SHP77 treated with DMSO at 0.1 percent for 48 hours (cell line): ENCODE measurements at regions not wholly inside any gene's neighbourhood (a gene's known extent, or its start where the extent isn't known, plus 50 kb on each side); places are given as distances from the start of the nearest gene placed in this dataset.
"Not testable (repeated sequence)": the region's sequence is repeated elsewhere in the genome, so short reads cannot be mapped to it uniquely, and the experiment has no call there.

Experiments used
- DNase-seq: peaks from one replicate; lab custom pipeline; 2025; lab: John Stamatoyannopoulos, UW

DNA sequence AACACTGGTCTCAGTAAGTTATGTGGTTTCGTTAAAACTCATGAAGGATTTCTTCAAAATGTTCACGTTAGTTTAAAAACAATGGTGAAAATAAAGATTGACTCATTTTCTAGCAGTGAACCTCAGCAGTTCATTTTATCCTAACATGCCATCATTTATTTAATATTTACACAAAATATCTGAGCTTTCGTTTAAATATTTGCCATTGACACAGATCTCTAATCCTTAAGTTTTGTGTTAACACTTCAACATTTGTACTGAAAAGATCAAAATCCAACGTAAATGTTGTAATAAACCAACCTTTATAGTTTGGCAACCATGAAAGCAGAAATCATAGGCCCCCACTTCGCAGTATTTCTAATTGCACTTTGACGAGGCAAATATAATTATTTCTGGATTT, 1129.5 kb downstream of the PLA2G4A start:
- DNase-seq, result no peak

DNA sequence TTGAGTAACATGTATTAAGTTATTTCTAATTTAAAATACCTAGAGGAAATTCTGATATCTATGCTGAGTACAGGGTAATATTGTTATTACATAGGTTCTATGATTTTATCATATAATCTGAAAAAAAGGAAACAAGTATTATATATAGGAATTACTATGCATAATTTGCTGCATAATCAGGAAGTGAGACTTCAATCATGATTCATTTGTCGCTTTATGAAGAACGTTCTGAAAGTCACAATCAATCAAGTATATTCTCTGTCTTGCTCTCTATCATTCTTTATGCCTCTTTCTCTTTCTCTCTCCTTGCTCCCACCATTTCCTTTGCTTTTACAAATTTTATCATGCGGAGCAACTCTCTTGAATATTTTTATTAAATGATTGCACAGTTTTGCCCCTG, 1130.3 kb downstream of the PLA2G4A start:
- DNase-seq, result no peak

- no peak for DNase-seq
Measured at GRCh38 chr1:187960125-187960638, 1131.4 kb downstream of the PLA2G4A start.

- no peak for DNase-seq
Measured at GRCh38 chr1:187961895-187962294, 1133.1 kb downstream of the PLA2G4A start.

DNA sequence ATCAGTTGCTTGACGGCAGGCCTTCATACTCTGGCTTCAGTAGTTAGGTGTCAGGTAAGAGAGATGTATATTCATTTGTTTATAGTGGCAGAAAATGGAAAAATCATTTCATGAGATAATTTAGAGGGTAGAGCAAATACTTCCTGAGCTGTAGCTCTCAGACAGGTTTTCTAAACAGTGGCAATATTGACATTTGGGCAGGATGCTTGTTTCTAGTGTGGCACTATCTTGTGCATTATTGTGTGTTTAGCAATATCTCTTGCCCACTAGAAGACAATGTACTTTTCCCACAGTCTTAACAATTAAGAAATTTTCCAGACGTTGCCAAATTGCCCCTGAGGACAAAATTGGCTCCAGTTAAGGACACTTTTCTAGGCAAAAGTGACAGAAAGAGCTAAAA, 1143.1 kb downstream of the PLA2G4A start:
- no peak for DNase-seq

GRCh38 chr1:187977298-187977697, 1148.5 kb downstream of the PLA2G4A start:
- no peak for DNase-seq

DNA sequence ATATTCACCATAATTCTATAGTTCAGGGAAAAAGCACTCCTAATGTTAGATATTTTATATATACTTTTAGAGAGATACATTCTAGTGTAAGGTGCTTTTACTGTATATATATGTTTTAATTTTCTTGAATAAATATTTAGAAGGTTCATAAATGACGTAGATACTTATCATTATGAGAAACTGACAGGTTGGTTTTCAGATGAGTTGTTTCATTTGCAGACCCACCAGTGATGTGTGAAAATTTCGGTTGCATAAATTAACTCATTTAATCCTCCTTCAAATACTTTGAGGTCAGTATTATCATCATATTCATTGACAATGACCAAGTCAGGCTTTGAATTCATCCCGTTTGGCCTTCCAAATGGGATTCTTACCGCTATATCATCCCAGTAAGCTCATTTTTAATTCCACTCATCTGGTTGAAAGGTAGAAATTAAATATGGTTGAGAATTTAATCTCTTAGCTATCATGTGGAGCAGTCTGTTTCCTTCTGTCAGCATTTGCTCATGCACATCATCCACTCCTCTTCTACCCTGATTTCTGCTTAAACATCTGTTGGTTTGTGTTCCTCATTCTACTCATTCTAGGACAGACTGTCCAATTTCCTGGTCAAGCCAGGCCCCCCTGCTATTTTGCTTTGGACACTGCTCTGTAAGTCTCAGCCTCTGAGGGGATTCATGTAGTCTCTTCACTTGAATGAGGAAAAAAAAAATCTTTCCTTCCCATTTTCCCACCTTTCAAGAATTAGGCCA, 1156.6 kb downstream of the PLA2G4A start:
- DNase-seq, result no peak

DNA sequence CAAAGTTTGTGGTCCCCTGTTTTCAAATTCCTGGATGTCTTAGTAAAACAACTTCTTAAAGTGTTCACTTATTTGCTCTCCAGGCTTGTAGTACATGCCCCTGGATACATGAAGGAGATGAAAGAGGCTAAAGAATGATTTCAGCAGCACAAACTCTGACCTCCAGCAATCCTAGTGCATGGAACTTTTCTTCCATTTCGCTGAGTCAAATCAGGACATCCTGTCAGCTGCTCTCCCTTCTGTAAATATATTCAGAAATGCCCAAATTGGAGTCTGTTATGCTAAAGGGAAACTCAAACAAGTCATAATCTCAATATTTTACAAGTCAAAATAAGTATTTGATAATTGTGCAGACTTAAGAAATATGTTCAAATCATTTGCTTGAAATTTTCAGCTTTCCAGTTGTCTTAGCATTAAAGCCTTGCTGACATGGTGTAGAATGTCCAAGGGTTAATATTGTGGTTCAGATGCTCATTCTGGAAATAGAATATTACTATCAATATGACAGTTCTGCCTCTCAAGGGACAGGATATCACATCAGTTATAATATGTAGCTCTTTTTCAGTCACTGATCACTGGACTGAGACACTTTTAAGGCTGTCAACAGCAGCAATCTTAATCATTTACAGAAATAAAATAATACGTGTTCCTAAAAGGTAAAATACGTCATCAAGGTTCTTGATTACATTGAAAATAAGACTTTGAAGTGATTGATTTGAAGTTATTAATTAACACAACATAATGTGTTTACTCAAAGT, 1157.3 kb downstream of the PLA2G4A start:
- DNase-seq, result no peak

DNA sequence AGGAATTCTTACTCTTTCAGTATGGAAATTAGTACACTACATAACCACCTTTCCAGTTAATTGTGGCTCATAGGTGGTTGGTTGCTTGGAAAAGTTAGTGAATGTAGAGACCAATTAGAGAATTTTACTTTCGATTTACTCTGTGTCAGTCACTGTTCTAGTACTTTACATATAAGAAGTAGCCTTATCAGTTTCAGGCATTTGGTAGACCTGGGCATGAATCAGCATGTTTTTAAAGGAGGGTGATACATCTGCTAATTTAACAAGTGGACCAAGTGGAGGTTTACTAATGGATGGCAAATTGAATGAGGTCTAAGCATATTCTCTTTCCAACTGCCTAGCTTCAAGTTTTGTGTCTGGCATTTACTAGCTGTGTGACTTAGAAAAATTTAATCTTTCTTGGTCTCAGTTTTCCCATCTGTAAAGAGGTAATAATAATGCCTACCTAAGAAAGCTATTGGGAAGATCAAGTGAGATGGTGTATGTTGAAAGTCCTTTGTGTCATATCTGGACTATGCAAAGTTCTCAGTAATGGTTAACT, 1158.6 kb downstream of the PLA2G4A start:
- no peak for DNase-seq

GRCh38 chr1:187991944-187992343, 1163.2 kb downstream of the PLA2G4A start:
- no peak for DNase-seq

GRCh38 chr1:187996780-187997179, 1168.0 kb downstream of the PLA2G4A start:
- DNase-seq, result no peak

DNA sequence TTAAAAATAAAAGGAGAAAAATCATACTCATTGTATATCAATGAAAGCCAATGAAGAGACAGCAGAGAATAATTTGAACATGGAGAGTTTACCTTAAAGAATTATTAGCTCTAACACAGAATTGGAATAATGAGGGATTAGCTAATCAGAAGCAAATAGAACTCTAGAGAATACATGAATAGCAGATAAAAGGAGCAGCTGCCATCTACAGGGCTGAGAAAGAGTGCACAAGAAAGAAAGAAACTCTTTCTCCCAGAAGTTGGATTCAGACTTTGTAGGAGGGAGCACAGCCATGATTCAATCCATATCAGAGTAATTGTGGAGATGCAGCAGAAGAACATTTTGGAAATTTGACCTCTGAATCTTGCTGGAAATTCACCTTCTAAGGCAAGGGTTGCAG, 1171.2 kb downstream of the PLA2G4A start:
- no peak for DNase-seq

GRCh38 chr1:188003687-188004086, 1174.9 kb downstream of the PLA2G4A start:
- DNase-seq, result not testable (repeated sequence)

- no peak for DNase-seq
Measured at GRCh38 chr1:188004849-188005248, 1176.1 kb downstream of the PLA2G4A start.

GRCh38 chr1:188006354-188006753, 1177.6 kb downstream of the PLA2G4A start:
- no peak for DNase-seq

- DNase-seq, result not testable (repeated sequence)
Measured at GRCh38 chr1:188013222-188013849, 1184.6 kb downstream of the PLA2G4A start.

GRCh38 chr1:188017921-188018320, 1189.2 kb downstream of the PLA2G4A start:
- no peak for DNase-seq

- DNase-seq, result no peak
Measured at GRCh38 chr1:188022661-188023060, 1193.9 kb downstream of the PLA2G4A start.

- no peak for DNase-seq
Measured at GRCh38 chr1:188023206-188023605, 1194.5 kb downstream of the PLA2G4A start.

DNA sequence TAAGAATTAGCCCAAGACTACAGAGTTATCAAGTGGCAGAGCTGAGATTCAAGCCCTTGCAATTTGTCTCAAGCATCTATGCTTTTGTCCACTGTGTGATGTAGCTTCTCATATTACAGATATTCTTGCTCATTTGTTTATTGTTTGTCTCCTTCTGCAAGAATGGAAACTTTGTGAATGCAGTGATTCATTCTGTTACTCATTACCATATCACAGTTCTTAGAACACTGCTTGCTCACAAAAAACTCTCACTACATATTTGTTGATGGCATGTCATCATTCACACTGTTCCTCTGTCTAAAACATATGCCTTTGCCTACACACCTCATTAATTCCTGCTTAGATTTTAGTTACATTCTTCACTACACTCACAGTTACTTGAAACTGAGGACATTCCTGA, 1198.9 kb downstream of the PLA2G4A start:
- DNase-seq, result no peak

DNA sequence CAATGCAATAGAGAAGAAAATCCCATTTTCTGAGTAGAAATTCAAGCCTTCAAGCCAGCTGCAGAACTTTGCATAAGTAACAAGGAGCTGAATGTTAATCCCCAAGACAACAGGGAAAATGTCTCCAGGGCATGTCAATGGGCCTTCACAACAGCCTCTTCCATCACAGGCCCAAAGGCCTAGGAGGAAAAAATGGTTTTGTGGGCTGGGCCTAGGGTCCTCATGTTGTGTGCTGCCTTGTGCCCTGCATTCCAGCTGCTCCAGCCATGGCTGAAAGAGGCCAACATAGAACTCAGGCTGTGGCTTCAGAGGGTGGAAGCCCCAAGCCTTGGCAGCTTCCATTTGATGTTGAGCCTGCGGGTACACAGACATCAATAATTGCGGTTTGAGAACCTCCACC, 1208.8 kb downstream of the PLA2G4A start:
- not testable (repeated sequence) for DNase-seq

DNA sequence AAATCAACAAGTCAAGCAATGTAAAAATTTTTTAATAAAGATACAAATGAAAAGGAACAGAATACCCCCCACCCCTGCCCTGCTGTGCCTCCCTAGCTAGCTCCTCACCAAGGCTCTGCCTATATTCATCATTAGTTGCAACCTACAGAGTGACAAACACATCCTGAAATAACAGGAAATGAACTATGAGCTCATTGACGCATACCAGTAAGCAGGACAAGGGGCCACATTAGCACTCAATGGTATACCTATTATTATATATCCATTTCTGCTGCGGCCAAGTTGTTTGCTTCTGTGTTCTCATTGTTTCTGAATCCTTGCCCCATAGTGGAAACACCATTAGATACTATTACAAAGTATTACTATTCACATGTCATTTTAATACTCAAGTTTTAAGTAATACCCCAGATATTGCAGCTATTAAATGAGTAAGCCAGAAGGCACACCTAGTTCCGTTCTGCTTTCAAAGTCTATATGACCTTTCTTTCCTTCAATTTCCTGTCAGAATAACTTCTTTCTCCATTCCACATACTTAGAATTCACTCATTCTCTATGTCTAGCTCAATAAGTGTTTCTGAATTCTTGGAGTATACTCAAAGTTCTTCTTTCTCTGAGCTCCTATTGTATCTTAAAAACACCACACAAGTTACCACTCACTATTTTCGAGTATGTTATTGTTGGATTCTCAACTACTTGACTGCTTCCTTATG, 1214.9 kb downstream of the PLA2G4A start:
- no peak for DNase-seq
